ENCODE measurements at regions not wholly inside any gene's neighbourhood (a gene's known extent, or its start where the extent isn't known, plus 50 kb on each side); places are given as distances from the start of the nearest gene placed in this dataset.

- DNase-seq (ENCODE audit: low spot score), result no peak
Measured at GRCh38 chr18:22673182-22673862, 255.6 kb upstream of the CTAGE1 start.

GRCh38 chr18:22674272-22674671, 256.6 kb upstream of the CTAGE1 start:
- DNase-seq (ENCODE audit: low spot score), result no peak

- no peak for DNase-seq (ENCODE audit: low spot score)
Measured at GRCh38 chr18:22675006-22675405, 257.3 kb upstream of the CTAGE1 start.

- DNase-seq (ENCODE audit: low spot score), result no peak
Measured at GRCh38 chr18:22676423-22676822, 256.7 kb upstream of the RBBP8 start.

GRCh38 chr18:22678486-22678885, 254.6 kb upstream of the RBBP8 start:
- no peak for DNase-seq (ENCODE audit: low spot score)

- DNase-seq (ENCODE audit: low spot score), result no peak
Measured at GRCh38 chr18:22680944-22681343, 252.2 kb upstream of the RBBP8 start.

- no peak for DNase-seq (ENCODE audit: low spot score)
Measured at GRCh38 chr18:22681908-22682307, 251.2 kb upstream of the RBBP8 start.

- DNase-seq (ENCODE audit: low spot score), result no peak
Measured at GRCh38 chr18:22682720-22683119, 250.4 kb upstream of the RBBP8 start.

GRCh38 chr18:22683196-22683676, 249.9 kb upstream of the RBBP8 start:
- DNase-seq (ENCODE audit: low spot score), result peak; percentile 98

GRCh38 chr18:22683786-22684185, 249.3 kb upstream of the RBBP8 start:
- DNase-seq (ENCODE audit: low spot score), result no peak

- no peak for DNase-seq (ENCODE audit: low spot score)
Measured at GRCh38 chr18:22684268-22684667, 248.9 kb upstream of the RBBP8 start.

- DNase-seq (ENCODE audit: low spot score), result no peak
Measured at GRCh38 chr18:22685788-22686187, 247.3 kb upstream of the RBBP8 start.

- no peak for DNase-seq (ENCODE audit: low spot score)
Measured at GRCh38 chr18:22687892-22688680, 245.0 kb upstream of the RBBP8 start.

GRCh38 chr18:22688877-22689496, 244.1 kb upstream of the RBBP8 start:
- DNase-seq (ENCODE audit: low spot score), result no peak

- no peak for DNase-seq (ENCODE audit: low spot score)
Measured at GRCh38 chr18:22689712-22690111, 243.4 kb upstream of the RBBP8 start.

- DNase-seq (ENCODE audit: low spot score), result no peak
Measured at GRCh38 chr18:22690556-22690955, 242.6 kb upstream of the RBBP8 start.

GRCh38 chr18:22691946-22692710, 241.0 kb upstream of the RBBP8 start:
- DNase-seq (ENCODE audit: low spot score), result no peak

- DNase-seq (ENCODE audit: low spot score), result peak; percentile 66
Measured at GRCh38 chr18:22694954-22695353, 238.2 kb upstream of the RBBP8 start.

GRCh38 chr18:22695674-22696073, 237.5 kb upstream of the RBBP8 start:
- DNase-seq (ENCODE audit: low spot score), result no peak

GRCh38 chr18:22697561-22697960, 235.6 kb upstream of the RBBP8 start:
- DNase-seq (ENCODE audit: low spot score), result no peak

- no peak for DNase-seq (ENCODE audit: low spot score)
Measured at GRCh38 chr18:22698711-22699110, 234.4 kb upstream of the RBBP8 start.

- no peak for DNase-seq (ENCODE audit: low spot score)
Measured at GRCh38 chr18:22699629-22700028, 233.5 kb upstream of the RBBP8 start.

All from HT-29 (cell line).